ENCODE measurements at regions not wholly inside any gene's neighbourhood (a gene's known extent, or its start where the extent isn't known, plus 50 kb on each side); places are given as distances from the start of the nearest gene placed in this dataset.
A peak's percentile ranks its signal among the peaks of the same experiment; 100 is the strongest.
"Not testable (repeated sequence)": the region's sequence is repeated elsewhere in the genome, so short reads cannot be mapped to it uniquely, and the experiment has no call there.

- FAIRE-seq; DNase-seq (ENCODE audit: low spot score): not testable (repeated sequence)
These were observed 253.9 kb upstream of the UBASH3B start for GRCh38 chr11:122401581-122401980.

GRCh38 chr11:122399375-122399774, 256.1 kb upstream of the UBASH3B start:
- DNase-seq (ENCODE audit: low spot score) (no peak), FAIRE-seq (no peak)

GRCh38 chr11:122398851-122399250, 256.7 kb upstream of the UBASH3B start:
- DNase-seq (ENCODE audit: low spot score) (no peak), FAIRE-seq (no peak)

GRCh38 chr11:122398167-122398566, 257.4 kb upstream of the UBASH3B start:
- no peak for DNase-seq (ENCODE audit: low spot score)
- FAIRE-seq: no peak

- FAIRE-seq (no peak), DNase-seq (ENCODE audit: low spot score) (no peak)
These were observed 260.2 kb upstream of the UBASH3B start for GRCh38 chr11:122395282-122395681.

GRCh38 chr11:122394313-122394712, 261.2 kb upstream of the UBASH3B start:
- DNase-seq (ENCODE audit: low spot score) (no peak), FAIRE-seq (no peak)

GRCh38 chr11:122393209-122393860, 262.2 kb upstream of the UBASH3B start:
- no peak for DNase-seq (ENCODE audit: low spot score)
- no peak for FAIRE-seq

- FAIRE-seq (no peak), DNase-seq (ENCODE audit: low spot score) (no peak)
These were observed 263.0 kb upstream of the UBASH3B start for GRCh38 chr11:122392508-122392907.

- no peak for FAIRE-seq
- no peak for DNase-seq (ENCODE audit: low spot score)
These were observed 264.5 kb upstream of the UBASH3B start for GRCh38 chr11:122391049-122391448.

- no peak for DNase-seq (ENCODE audit: low spot score)
- FAIRE-seq: no peak
These were observed 267.2 kb upstream of the BLID start for GRCh38 chr11:122383186-122383585.

GRCh38 chr11:122375687-122376399, 259.8 kb upstream of the BLID start:
- DNase-seq (ENCODE audit: low spot score) (peak; percentile 13), FAIRE-seq (no peak)

- DNase-seq (ENCODE audit: low spot score): no peak
- no peak for FAIRE-seq
These were observed 252.8 kb upstream of the BLID start for GRCh38 chr11:122368796-122369195.

GRCh38 chr11:122367809-122368231, 251.8 kb upstream of the BLID start:
- no peak for FAIRE-seq

GRCh38 chr11:122365610-122366360, 249.8 kb upstream of the BLID start:
- FAIRE-seq (no peak), DNase-seq (ENCODE audit: low spot score) (no peak)

More at GRCh38 chr11:122367809-122368231, 251.8 kb upstream of the BLID start:
- DNase-seq (ENCODE audit: low spot score): no peak

- FAIRE-seq (no peak), DNase-seq (ENCODE audit: low spot score) (no peak)
These were observed 247.3 kb upstream of the BLID start for GRCh38 chr11:122363296-122363695.

- FAIRE-seq (no peak), DNase-seq (ENCODE audit: low spot score) (no peak)
These were observed 246.4 kb upstream of the BLID start for GRCh38 chr11:122362381-122362780.

GRCh38 chr11:122360875-122361274, 244.9 kb upstream of the BLID start:
- FAIRE-seq: no peak
- no peak for DNase-seq (ENCODE audit: low spot score)

GRCh38 chr11:122359081-122359571, 243.1 kb upstream of the BLID start:
- FAIRE-seq: no peak
- no peak for DNase-seq (ENCODE audit: low spot score)

GRCh38 chr11:122358292-122358691, 242.3 kb upstream of the BLID start:
- DNase-seq (ENCODE audit: low spot score): no peak
- no peak for FAIRE-seq

GRCh38 chr11:122355968-122356367, 240.0 kb upstream of the BLID start:
- FAIRE-seq (no peak), DNase-seq (ENCODE audit: low spot score) (no peak)

- FAIRE-seq: no peak
These were observed 238.1 kb upstream of the BLID start for GRCh38 chr11:122354025-122354697.

GRCh38 chr11:122353561-122353960, 237.5 kb upstream of the BLID start:
- FAIRE-seq: no peak
- DNase-seq (ENCODE audit: low spot score): no peak

More at GRCh38 chr11:122354025-122354697, 238.1 kb upstream of the BLID start:
- DNase-seq (ENCODE audit: low spot score): no peak

Measured in urothelium cell line (cell line).